ENCODE measurements at regions not wholly inside any gene's neighbourhood (a gene's known extent, or its start where the extent isn't known, plus 50 kb on each side); places are given as distances from the start of the nearest gene placed in this dataset.
A peak's percentile ranks its signal among the peaks of the same experiment; 100 is the strongest.

- DNase-seq (ENCODE audit: low spot score) = peak; percentile 18
Observed at GRCh38 chr9:78493166-78493742, 196.3 kb downstream of the PSAT1 start.

DNA sequence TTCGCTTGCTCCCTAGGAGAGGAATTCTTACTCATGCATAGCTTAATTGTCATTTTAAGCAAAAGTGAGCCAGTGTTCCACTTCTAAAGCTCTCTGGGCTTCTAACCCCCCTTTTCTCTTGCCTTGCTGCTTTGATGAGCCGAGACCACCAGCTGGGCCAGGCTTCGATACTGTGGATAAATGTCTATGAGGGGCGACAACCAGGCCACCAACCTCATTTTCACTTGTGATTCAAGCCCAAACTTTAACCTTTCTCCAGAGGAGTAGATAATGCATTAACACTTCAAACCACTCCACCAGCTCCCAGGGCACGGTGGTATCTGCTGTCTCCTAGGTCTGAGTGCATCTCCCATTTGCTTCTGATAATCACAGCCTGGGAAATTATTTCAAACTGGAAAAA is 205.6 kb downstream of the PSAT1 start:
- DNase-seq (ENCODE audit: low spot score) = no peak

DNA sequence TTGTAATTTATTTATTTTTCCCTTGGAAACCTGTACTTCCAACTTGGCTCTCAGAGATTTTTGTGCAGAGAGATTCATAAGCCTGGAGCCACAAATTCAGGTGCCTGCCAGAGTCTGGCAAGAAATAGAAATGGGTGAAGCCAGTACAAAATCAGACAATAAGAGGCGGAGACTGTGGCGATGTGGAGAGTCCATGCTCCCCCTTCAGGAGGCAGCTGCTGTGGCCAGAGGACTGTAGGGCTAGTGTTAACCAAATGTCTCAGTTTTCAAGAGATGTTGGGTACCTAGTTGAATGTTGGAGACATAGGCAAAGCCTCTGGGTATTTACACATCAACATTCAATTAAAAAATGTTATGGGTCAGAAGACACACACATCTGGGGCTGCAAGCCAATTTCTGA is 208.6 kb downstream of the PSAT1 start:
- DNase-seq (ENCODE audit: low spot score) = no peak

DNA sequence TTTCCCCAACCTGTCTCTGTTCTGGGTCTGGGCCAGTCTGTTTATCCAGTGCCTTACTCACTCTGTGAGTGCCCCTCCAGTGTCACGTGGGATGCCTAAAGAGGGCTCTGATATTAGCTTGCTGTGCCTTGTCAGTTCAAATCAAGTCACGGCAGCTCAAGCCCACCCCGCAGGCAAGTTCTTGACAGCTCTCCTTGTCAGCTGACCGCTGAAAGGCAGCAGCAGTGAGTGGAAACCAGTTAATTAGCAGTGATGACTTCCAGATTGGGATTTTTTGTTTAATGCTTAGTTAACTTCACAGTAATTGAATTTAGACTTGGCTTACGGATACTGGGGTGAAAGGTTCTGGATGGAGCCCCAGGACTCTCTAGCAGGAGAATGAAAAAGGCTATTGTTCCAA is 210.1 kb downstream of the PSAT1 start:
- no peak for DNase-seq (ENCODE audit: low spot score)

DNA sequence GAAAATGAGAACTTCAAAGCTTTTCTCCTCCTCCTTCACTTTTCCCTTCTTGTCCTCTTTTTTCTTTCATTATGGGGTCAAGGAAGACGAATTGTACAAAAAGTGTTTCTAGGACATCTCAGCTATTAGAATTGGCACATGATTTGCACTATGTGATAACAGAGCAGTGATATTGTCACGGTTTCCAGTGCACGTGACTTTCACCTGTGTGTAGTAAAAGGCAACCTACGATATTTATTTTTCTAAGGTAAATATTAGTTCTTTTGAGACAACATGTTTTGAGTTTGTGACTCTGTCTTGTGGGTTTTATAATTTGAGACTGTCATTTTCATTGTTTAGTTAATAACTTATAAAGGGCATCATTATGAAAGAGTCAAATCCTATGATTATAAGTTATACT is 213.1 kb downstream of the PSAT1 start:
- DNase-seq (ENCODE audit: low spot score) = no peak

GRCh38 chr9:78515108-78515507 is 218.2 kb downstream of the PSAT1 start:
- no peak for DNase-seq (ENCODE audit: low spot score)

DNA sequence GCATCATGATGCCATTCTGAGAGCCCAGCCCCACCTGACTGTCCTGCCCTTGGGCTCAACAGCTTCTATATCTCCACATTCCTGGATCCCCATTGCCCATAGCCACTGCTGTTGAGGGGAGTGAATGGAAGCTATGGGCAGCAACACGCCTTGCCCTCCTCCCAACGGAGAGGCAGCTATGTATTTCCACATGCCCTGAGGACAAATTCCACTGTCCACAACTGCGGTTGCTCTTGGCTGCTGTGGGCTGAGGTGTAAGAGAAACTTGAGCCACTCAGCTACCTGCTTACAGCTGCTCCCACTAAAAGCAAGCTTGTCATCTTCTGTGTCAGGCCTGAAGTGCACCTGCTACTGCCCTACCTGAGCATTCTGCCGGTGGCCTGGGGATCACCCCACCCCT is 222.9 kb downstream of the PSAT1 start:
- no peak for DNase-seq (ENCODE audit: low spot score)

DNA sequence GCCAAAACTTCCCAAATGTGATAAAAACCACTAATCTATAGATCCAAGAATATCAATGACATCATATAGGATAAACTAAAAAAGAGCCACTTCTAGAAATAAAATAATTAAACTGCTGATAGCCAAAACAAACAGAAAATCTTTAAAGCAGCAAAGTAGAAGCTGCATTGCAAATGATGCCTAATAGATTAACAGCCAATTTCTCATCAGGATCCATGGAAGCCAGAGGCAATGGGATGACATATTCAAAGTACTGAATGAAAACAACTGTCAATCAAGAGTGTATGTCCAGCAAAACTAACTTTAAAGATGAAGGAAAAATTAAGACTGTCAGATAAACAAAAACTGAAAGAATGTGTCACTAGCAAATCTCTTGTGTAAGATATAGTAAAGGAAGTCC is 224.8 kb downstream of the PSAT1 start:
- DNase-seq (ENCODE audit: low spot score) = no peak

DNA sequence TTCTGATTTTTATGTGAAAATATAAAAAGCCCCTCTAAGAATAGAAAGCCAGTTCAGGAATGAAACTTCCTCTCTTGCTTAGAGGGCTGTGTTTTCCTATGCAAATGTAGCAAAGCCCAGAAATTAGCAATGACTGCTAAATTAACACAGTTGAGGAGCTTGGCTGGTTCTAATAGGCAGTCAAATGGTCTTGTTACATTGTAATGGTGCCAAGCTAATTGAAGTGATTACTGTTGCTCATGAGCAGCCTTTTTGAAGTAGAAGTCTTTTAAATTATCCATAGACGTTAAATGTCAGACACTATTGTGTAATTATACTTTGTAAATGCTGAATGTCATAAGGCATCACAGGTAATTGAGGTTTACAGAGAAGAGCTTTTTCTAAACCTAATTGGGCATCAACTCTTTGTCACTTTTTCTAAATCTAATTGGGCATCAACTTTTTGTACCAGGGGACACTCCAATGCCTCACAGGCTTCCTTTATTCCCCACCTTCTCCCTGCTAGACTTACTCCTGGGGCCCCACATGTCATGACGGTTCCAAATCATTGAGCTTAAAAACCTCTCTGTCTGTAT is 229.1 kb downstream of the PSAT1 start:
- DNase-seq (ENCODE audit: low spot score) = no peak

- peak; percentile 62 for DNase-seq (ENCODE audit: low spot score)
Observed at GRCh38 chr9:78533500-78533899, 236.6 kb downstream of the PSAT1 start.

DNA sequence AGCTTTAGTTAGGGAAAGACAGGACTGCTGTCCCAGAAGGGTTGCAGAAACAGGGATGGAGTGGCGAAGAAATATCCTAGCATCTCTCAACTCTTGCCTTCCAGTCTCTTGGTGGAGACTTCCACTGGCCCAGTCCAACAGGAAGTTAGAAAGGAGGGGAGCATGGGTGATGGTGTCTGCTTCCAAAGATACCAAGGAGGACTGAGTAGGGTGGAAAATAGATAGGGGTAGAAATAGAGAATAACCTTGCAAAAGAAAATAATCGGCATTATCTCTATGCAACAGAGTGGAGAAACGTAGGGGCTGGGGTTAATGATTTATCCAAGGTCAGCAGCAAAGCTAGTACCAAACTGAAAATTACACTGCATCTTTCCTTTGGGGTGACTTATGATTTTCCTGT is 242.3 kb downstream of the PSAT1 start:
- DNase-seq (ENCODE audit: low spot score) = no peak

GRCh38 chr9:78539904-78540303 is 243.0 kb downstream of the PSAT1 start:
- DNase-seq (ENCODE audit: low spot score) = peak; percentile 22

- no peak for DNase-seq (ENCODE audit: low spot score)
Observed at GRCh38 chr9:78541868-78542443, 245.0 kb downstream of the PSAT1 start.

GRCh38 chr9:78542491-78543181 is 245.7 kb downstream of the PSAT1 start:
- DNase-seq (ENCODE audit: low spot score) = no peak

GRCh38 chr9:78543353-78543752 is 246.4 kb downstream of the PSAT1 start:
- no peak for DNase-seq (ENCODE audit: low spot score)

DNA sequence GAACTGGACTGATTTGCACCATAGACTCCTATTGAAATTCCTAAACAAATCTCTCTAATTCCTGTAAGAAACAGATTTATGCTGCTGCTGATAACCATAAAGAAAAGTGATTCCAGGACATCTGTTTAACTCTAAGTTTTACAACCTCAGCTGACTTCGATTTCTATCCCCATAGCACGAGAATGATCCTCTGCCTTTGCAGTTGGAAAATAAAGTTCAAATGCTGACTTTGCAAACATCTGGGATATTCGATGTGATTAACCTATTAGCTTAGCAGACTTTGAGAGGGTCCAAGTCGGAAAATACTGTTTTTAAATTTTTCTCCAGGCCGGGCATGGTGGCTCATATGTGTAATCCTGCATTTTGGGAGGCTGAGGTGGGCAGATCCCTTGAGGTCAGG is 247.3 kb downstream of the PSAT1 start:
- DNase-seq (ENCODE audit: low spot score) = peak; percentile 87

DNA sequence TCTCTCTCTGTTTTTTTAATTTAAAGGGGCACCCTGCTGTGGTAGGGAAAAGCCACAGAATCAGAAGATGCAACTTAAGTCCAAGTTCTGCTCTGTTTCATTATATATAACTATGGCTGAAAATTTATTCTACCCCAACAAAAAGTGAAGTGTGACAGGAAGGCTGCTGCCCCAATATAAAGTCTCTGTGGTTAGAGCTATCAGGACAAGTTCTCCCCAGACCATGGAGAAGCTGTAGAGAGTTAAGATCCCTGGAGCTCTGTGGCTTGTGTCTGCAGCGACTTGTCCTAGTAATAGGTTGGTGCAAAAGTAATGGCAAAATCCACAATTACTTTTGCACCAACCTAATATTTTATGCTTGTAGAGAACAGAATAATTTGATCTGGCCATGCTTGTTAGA is 250.9 kb downstream of the PSAT1 start:
- no peak for DNase-seq (ENCODE audit: low spot score)

DNA sequence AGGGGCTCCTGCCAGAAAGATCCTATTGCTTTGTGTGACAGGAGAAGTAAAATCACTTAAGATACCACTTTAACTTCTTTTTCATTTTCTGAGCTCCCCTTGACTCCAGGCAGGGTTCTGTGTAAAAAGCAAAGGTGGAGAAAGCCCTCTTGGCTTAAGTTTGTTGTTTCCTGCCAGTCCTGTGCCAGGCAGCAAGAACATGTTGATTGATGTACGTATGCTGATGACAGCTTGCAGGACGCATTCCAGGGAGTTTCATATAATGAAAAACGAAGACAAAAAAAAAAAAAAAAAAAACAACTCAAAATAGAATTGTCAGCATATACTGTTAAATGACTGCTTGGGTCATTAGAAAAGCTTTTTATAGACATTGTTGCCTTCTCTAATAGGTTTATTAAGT is 251.7 kb downstream of the PSAT1 start:
- DNase-seq (ENCODE audit: low spot score) = no peak

- DNase-seq (ENCODE audit: low spot score) = no peak
Observed at GRCh38 chr9:78549711-78550110, 252.8 kb downstream of the PSAT1 start.

- no peak for DNase-seq (ENCODE audit: low spot score)
Observed at GRCh38 chr9:78552802-78553201, 255.9 kb downstream of the PSAT1 start.

DNA sequence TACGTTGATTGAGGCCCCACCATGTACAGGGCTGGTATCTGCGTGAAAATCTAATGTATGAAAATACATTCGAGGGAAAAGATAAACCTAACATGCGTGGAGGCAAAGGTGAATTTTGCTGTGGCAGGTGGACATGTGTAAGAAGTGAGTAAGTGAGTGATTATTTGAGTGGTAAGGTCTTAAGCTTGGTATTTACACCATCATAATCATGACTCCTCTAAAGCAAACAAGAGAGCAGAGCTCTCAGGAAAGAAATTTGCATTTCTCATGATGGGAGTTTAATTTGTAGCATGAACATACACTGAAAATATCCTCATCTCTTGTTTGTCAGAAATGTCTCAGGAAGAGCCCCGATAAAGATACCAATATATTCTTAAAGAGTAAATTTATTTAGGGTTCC is 260.6 kb downstream of the PSAT1 start:
- no peak for DNase-seq (ENCODE audit: low spot score)

DNA sequence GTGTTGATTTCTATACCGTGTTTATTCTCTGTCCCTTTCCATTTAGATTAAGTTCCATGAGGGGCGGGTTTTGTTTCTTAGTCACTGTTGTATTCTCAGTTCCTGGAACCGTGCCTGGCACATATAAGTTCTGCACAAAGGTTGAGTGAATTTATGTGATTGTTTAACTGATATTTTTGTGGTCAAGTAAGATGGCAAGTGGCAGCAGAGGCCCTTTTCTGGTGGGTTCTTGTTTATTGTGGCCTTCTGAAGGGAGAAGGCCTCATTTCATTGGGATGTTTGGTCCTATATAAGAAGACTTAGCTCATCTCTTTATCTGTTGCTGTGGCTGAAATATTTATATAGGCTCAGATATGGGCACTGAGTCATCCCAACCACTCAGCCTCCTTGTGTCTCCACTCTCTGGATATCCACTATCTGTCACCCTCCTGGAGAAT is 262.5 kb downstream of the PSAT1 start:
- peak; percentile 37 for DNase-seq (ENCODE audit: low spot score)

- no peak for DNase-seq (ENCODE audit: low spot score)
Observed at GRCh38 chr9:78562021-78562420, 265.1 kb downstream of the PSAT1 start.

Measured in umbilical cord (tissue), 1 donor.